Activated naive CD8-positive, alpha-beta T cell treated with anti-CD3 and anti-CD28 coated beads for 36 hours (primary cell): ENCODE measurements at regions not wholly inside any gene's neighbourhood (a gene's known extent, or its start where the extent isn't known, plus 50 kb on each side); places are given as distances from the start of the nearest gene placed in this dataset.

Experiments
- DNase-seq: peaks from one replicate; pipeline ENCODE4 v3.0.0; 2021
- H3K27ac Mint-ChIP-seq: one replicate; pipeline ENCODE4 v1.8.0; 2022; ENCODE audit warnings: mild to moderate bottlenecking, moderate library complexity, mixed read lengths
- H3K27me3 Mint-ChIP-seq: one replicate; pipeline ENCODE4 v1.8.0; 2022; ENCODE audit warnings: mild to moderate bottlenecking, mixed read lengths
- H3K36me3 Mint-ChIP-seq: one replicate; pipeline ENCODE4 v1.8.0; 2021; ENCODE audit warnings: mild to moderate bottlenecking, mixed read lengths
- H3K4me1 Mint-ChIP-seq: one replicate; pipeline ENCODE4 v1.8.0; 2021; ENCODE audit warnings: mixed read lengths
- H3K4me3 Mint-ChIP-seq: one replicate; pipeline ENCODE4 v1.8.0; 2022; ENCODE audit warnings: mild to moderate bottlenecking, moderate library complexity, mixed read lengths
- H3K9me3 Mint-ChIP-seq: one replicate; pipeline ENCODE4 v1.8.0; 2022; ENCODE audit warnings: mixed read lengths

GRCh38 chr9:88221105-88221504, 82.8 kb upstream of the SPATA31C2 start:
- DNase-seq: no peak
- peaks cover 4% of the 10 kb centered on the region for H3K27me3 Mint-ChIP-seq
- H3K27ac Mint-ChIP-seq: no peak overlapping the region
- no peak overlapping the region for H3K4me3 Mint-ChIP-seq
- H3K36me3 Mint-ChIP-seq: no peaks in the 10 kb centered on the region
- H3K9me3 Mint-ChIP-seq: no peaks in the 10 kb centered on the region
- no peaks in the 10 kb centered on the region for H3K4me1 Mint-ChIP-seq

- no peak overlapping the region for H3K27ac Mint-ChIP-seq
- H3K36me3 Mint-ChIP-seq: no peaks in the 10 kb centered on the region
Observed at GRCh38 chr9:88220652-88221051, 82.4 kb upstream of the SPATA31C2 start.

GRCh38 chr9:88219601-88220000, 81.3 kb upstream of the SPATA31C2 start:
- no peaks in the 10 kb centered on the region for H3K9me3 Mint-ChIP-seq
- H3K27ac Mint-ChIP-seq: no peak overlapping the region
- no peak for DNase-seq
- H3K4me3 Mint-ChIP-seq: no peak overlapping the region
- H3K27me3 Mint-ChIP-seq: peaks cover 4% of the 10 kb centered on the region
- H3K4me1 Mint-ChIP-seq: no peaks in the 10 kb centered on the region
- no peaks in the 10 kb centered on the region for H3K36me3 Mint-ChIP-seq

More at GRCh38 chr9:88220652-88221051, 82.4 kb upstream of the SPATA31C2 start:
- no peaks in the 10 kb centered on the region for H3K9me3 Mint-ChIP-seq
- H3K4me3 Mint-ChIP-seq: no peak overlapping the region
- H3K4me1 Mint-ChIP-seq: no peaks in the 10 kb centered on the region
- DNase-seq: no peak
- H3K27me3 Mint-ChIP-seq: peaks cover 4% of the 10 kb centered on the region

- DNase-seq: no peak
- Mint-ChIP-seq H3K27me3 (peaks cover 4% of the 10 kb centered on the region), H3K9me3 (peaks cover 3% of the 10 kb centered on the region), H3K27ac (no peak overlapping the region), H3K4me3 (no peak overlapping the region), H3K4me1 (no peaks in the 10 kb centered on the region), H3K36me3 (no peaks in the 10 kb centered on the region)
Observed at GRCh38 chr9:88218726-88219125, 80.5 kb upstream of the SPATA31C2 start.

- Mint-ChIP-seq H3K36me3 (no peaks in the 10 kb centered on the region), H3K4me1 (no peaks in the 10 kb centered on the region), H3K4me3 (no peak overlapping the region), H3K27me3 (peaks cover 12% of the 10 kb centered on the region), H3K27ac (no peak overlapping the region), H3K9me3 (peaks cover 11% of the 10 kb centered on the region)
- no peak for DNase-seq
Observed at GRCh38 chr9:88216126-88216995, 78.1 kb upstream of the SPATA31C2 start.

- Mint-ChIP-seq H3K36me3 (no peaks in the 10 kb centered on the region), H3K9me3 (peaks cover 11% of the 10 kb centered on the region), H3K4me3 (no peak overlapping the region), H3K27ac (no peak overlapping the region), H3K27me3 (peaks cover 13% of the 10 kb centered on the region), H3K4me1 (no peaks in the 10 kb centered on the region)
- DNase-seq: no peak
Observed at GRCh38 chr9:88215196-88216125, 77.2 kb upstream of the SPATA31C2 start.

- H3K4me1 Mint-ChIP-seq: peaks cover 3% of the 10 kb centered on the region
- peaks cover 14% of the 10 kb centered on the region for H3K27me3 Mint-ChIP-seq
- H3K27ac Mint-ChIP-seq: no peak overlapping the region
- no peak overlapping the region for H3K4me3 Mint-ChIP-seq
- no peaks in the 10 kb centered on the region for H3K36me3 Mint-ChIP-seq
- H3K9me3 Mint-ChIP-seq: no peaks in the 10 kb centered on the region
- DNase-seq: no peak
Observed at GRCh38 chr9:88202321-88202720, 64.0 kb upstream of the SPATA31C2 start.

- H3K4me1 Mint-ChIP-seq: peaks cover 5% of the 10 kb centered on the region
- no peak for DNase-seq
- H3K9me3 Mint-ChIP-seq: no peaks in the 10 kb centered on the region
- peaks cover 27% of the 10 kb centered on the region for H3K27me3 Mint-ChIP-seq
- H3K4me3 Mint-ChIP-seq: no peak overlapping the region
- no peak overlapping the region for H3K27ac Mint-ChIP-seq
- no peaks in the 10 kb centered on the region for H3K36me3 Mint-ChIP-seq
Observed at GRCh38 chr9:88198341-88198807, 60.1 kb upstream of the SPATA31C2 start.

- Mint-ChIP-seq H3K9me3 (no peaks in the 10 kb centered on the region), H3K4me1 (peaks cover 5% of the 10 kb centered on the region), H3K36me3 (no peaks in the 10 kb centered on the region), H3K4me3 (no peak overlapping the region), H3K27ac (no peak overlapping the region), H3K27me3 (peaks cover 31% of the 10 kb centered on the region)
- no peak for DNase-seq
Observed at GRCh38 chr9:88197781-88198340, 59.6 kb upstream of the SPATA31C2 start.

- Mint-ChIP-seq H3K9me3 (no peaks in the 10 kb centered on the region), H3K4me3 (no peak overlapping the region), H3K27me3 (peaks cover 37% of the 10 kb centered on the region), H3K36me3 (no peaks in the 10 kb centered on the region), H3K4me1 (peaks cover 8% of the 10 kb centered on the region), H3K27ac (no peak overlapping the region)
- no peak for DNase-seq
Observed at GRCh38 chr9:88197016-88197415, 58.7 kb upstream of the SPATA31C2 start.

- H3K36me3 Mint-ChIP-seq: no peaks in the 10 kb centered on the region
- no peak for DNase-seq
- H3K4me1 Mint-ChIP-seq: peaks cover 8% of the 10 kb centered on the region
- no peak overlapping the region for H3K27ac Mint-ChIP-seq
- peaks cover 37% of the 10 kb centered on the region for H3K27me3 Mint-ChIP-seq
- H3K9me3 Mint-ChIP-seq: no peaks in the 10 kb centered on the region
- H3K4me3 Mint-ChIP-seq: no peak overlapping the region
Observed at GRCh38 chr9:88196142-88196790, 58.0 kb upstream of the SPATA31C2 start.

GRCh38 chr9:88193766-88194165, 55.5 kb upstream of the SPATA31C2 start:
- peaks cover 33% of the 10 kb centered on the region for H3K27me3 Mint-ChIP-seq
- H3K9me3 Mint-ChIP-seq: peaks cover 7% of the 10 kb centered on the region
- H3K27ac Mint-ChIP-seq: no peak overlapping the region
- no peak for DNase-seq
- H3K4me3 Mint-ChIP-seq: no peak overlapping the region
- H3K4me1 Mint-ChIP-seq: peaks cover 8% of the 10 kb centered on the region
- H3K36me3 Mint-ChIP-seq: peaks cover 2% of the 10 kb centered on the region

- H3K4me1 Mint-ChIP-seq: peaks cover 4% of the 10 kb centered on the region
- no peak for DNase-seq
- peaks cover 7% of the 10 kb centered on the region for H3K9me3 Mint-ChIP-seq
- H3K4me3 Mint-ChIP-seq: no peak overlapping the region
- peaks cover 16% of the 10 kb centered on the region for H3K27me3 Mint-ChIP-seq
- H3K36me3 Mint-ChIP-seq: peaks cover 2% of the 10 kb centered on the region
- no peak overlapping the region for H3K27ac Mint-ChIP-seq
Observed at GRCh38 chr9:88191456-88191855, 53.2 kb upstream of the SPATA31C2 start.

- Mint-ChIP-seq H3K27ac (no peak overlapping the region), H3K4me3 (no peak overlapping the region), H3K27me3 (peaks cover 15% of the 10 kb centered on the region), H3K9me3 (peaks cover 7% of the 10 kb centered on the region), H3K4me1 (peaks cover 2% of the 10 kb centered on the region), H3K36me3 (peaks cover 2% of the 10 kb centered on the region)
- DNase-seq: no peak
Observed at GRCh38 chr9:88189371-88189770, 51.1 kb upstream of the SPATA31C2 start.
